HG02973 (cell line): ENCODE measurements at regions not wholly inside any gene's neighbourhood (a gene's known extent, or its start where the extent isn't known, plus 50 kb on each side); places are given as distances from the start of the nearest gene placed in this dataset.

ENCODE experiments used
- ATAC-seq: cut with Tn5 transposase; IDR thresholded peaks from one replicate; pipeline ENCODE4 v1.9.1; 2021; ENCODE audit warnings: moderate library complexity; ENCODE audit not compliant: unreplicated experiment

DNA sequence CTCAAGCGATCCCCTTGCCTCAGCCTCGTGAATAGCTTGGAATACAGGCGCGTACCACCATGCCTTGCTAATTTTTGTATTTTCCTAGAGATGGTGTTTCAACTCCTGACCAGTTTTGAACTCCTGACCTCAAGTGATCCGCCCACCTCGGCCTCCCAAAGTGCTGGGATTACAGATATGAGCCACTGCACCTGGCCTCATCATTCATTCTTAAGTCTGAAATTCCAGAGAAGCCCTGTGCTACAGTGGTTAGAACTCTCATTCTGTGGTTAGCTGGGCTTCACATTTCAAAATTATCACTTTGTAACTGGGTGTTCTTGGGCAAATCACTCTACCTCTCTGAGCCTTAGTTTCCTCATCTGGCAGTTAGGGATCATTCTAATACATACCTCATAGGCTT lies 86.1 kb upstream of the POU3F1 start:
- ATAC-seq, result no peak

DNA sequence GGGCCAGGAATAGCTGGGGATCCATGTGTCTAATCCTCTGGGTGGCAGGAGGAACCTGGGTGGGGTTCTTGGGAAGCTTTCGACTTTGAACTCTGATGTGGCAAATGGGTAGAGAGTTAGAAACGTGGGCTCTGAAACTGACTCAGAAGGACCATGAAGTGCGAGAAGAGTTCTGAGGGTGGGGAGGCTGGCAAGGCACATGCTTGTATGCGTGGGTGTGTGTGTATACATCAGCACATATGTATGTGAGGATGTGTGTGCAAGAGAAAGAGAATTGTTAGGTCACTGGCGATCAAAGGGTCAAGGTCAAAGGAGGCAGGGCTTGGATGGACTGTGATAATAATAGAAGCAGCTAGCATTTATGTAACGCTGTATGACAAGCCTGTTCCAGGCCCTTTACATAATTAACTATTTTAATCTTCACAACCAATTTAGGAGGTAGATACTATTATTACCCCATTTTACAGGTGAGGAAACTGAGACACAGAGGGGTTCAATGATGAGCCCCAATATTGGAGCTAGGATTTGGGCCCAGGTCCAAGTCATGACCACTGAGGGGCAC lies 84.5 kb upstream of the POU3F1 start:
- no peak for ATAC-seq

DNA sequence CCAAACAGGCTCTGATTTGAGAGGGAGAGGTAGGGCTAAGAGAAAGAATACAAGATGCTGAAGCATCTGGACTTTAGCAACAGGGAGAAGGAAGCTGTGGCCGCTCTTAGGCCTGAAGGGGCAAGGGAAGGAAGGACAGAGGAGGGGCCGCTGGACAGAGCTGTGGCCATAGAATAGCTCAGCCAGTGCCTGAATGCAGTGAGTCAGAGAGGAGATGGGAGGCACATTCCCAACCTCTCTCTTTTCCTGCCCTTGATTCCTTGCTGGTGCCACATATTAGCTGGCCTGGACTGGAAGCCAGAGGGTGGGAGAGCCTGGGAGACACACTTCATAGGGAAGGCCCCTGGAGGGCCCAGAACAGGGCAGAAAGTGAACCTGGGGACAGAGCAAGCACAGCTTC lies 83.4 kb upstream of the POU3F1 start:
- no peak for ATAC-seq

DNA sequence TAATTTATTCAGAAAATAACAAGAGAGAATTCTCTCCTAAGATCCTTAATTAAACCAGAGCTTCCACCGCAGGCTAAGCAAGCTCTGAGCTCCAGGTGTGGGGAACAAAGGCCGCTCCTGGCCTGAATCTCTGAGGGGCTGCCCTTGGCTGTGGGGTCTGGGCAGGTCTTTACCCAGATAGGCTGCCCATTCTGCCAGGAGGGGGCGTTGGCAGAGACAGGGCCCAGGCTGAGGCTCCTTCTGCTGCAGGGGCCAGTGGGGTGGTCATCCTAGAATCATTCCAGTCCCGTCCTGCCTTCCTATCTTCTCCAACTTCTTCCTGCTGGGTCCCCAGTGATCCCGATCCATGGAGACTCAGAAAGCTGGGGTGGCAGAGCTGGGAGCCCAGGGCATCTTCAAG lies 82.9 kb upstream of the POU3F1 start:
- no peak for ATAC-seq

DNA sequence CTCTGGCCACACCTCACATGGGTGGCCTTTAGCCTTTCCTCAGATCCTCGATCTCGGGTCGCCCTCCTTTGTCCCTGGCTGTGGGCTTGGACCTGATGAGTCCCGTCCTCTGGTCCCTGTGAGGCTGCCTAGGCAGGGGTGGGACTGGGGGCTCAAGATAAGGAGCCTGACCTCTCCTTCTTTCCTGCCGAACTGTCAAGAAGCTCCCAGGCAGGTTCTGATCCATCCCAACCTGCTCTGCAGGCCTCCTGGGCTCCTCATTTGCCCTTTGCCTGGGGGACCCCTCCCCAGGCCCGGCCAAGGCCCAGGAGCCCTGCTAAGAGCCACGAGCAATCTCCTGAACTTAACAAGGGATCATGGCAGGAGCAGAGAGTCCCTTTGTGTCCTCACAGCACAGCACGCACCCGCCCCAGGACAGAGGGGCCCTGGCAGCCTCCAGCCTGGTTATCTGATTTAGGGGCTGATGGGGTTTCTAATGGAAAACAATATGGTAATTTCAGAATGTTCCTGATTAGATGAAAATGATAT lies 82.4 kb upstream of the POU3F1 start:
- no peak for ATAC-seq

DNA sequence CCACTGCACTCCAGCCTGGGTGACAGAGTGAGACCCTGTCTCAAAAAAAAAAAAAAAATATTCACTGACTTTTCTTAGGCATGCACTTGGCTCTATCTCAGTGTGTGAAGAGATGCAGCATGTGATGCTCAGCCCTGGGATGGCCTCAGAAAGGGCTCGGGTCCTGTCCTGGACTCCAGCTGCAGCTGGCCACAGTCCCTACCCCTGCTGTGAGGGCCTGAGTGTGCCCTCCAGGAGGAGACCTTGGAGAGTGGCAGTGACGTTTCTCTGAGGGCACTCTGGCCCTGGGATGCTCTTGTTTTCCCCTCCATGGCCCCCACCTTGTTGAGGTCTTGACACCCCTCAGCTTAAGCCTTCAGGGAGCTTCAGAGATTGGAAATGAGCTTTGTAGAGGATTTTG lies 81.9 kb upstream of the POU3F1 start:
- no peak for ATAC-seq

DNA sequence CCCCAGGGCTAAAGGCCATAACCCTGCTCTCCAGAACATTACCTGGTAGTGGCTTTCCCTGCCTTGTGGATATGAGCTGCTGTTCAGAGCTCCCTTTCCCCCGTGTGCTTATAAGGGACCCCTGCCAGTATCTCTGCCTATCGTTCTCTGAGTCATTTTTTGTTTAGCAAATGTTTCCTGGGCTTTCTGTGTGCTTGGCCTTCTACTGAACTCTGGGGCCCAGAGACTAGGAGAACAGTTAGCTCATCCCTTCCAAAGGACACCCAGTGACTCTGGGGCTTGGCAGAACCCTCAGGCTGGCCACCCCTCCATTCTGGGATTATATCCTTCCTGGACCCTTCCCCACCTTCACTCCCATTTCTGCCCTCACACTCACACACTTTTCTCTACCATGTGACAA lies 80.8 kb upstream of the POU3F1 start:
- no peak for ATAC-seq

DNA sequence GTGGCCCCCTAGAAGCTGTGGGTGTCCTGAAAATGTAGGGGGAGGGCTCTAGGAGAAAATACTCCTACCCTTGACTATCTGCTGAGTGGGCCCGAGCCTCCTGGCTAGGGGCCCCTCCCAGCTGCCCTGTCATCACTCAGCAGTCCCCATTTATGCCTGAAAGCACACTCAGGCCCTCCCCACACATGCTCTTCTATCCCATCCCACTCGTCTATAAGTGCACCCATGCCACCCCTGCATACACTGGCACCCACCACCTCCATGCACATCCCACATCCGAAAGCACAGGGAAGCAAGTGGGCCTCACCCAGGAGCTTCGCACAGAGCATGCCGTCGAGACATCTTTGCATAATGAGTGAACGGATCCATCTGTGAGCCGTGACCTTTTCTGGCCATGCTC lies 80.4 kb upstream of the POU3F1 start:
- no peak for ATAC-seq

DNA sequence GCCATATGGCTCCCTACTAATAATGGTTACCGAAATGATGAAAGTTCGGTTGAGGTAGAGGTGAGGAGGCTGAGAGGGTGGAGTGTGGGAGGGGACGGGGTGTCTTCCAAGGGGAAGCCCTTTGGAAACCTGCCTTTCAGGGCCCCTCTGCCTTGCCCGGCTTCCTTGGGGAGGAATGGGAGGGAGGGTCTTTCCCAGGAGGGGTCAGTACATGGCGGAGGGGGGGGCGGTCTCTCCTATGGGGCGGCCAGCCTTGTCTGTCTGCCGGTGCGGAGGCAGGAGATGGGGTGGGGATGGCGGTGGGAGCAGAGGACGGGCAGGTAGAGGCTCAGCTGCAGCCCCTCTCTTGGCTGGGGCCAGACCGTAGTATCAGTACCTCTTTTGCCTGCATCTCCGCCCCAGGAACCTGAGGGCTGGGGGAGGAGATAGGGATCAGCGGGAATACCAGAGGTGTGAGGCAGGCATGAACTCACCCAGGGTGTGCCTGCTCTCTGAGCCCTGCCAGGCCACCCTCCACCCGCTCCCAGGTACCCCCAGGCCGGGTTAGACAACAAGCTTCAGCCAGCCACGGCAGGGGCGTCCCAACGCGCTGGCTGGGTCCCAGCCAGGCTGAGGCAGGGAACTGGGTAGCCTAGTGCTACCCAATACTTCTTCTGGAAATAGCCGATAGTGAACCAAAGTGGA lies 79.4 kb upstream of the POU3F1 start:
- ATAC-seq, result no peak

DNA sequence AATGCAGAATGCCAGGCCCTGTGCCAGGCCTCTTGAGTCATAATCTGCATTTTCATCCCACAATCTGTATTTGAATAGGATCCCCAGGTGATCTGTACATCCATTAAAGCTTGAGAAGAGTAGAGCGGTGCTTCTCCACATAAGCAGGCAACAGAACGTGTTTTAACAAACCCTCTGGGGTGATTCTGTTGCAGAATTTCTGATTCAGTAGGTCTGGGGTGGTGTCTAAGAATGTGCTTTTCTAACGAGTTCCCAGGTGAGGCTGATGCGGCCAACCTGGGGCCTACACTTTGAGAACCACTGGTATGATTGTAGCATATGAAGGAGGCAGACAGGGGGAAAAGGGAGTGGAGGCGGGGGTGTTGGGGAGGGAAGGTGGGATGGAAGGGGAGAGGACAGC lies 78.4 kb upstream of the POU3F1 start:
- ATAC-seq, result no peak

DNA sequence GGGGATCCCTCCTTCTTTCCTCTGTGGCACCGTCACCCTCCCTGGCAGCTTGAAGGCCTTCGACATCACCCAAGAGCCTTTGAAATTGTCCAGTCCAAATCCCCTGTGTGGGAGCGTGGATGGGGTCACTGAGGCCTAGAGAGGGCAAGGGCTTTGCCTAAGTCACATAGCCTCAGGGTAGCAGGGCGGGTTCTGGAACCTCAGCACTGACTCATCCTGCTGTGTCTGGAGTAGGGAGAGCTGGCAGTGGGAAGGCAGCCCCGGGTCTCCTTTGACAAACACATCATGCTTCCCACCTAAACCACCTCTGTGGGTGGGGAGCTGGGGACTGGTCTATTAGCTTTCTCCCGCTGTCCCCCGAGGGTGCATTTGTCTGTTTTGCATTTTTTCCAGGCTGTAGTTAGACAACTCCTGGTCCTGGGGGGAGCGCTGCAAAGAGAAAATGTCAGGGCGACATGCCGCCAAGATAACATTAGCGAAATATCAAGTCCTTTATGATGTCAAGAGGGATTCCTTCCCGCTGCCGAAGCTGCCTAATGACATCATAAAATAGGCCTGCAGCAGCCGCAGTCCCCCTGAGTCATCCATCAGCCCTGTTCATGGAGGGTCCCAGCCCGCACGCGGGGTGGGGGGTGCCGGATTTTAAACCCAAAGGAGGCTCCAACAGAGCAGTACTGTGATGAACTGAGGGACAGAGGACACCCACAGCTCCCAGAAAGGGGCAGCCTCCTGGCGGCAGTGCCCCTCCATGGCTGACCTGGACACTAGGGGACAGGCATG lies 77.0 kb upstream of the POU3F1 start:
- ATAC-seq, result no peak

DNA sequence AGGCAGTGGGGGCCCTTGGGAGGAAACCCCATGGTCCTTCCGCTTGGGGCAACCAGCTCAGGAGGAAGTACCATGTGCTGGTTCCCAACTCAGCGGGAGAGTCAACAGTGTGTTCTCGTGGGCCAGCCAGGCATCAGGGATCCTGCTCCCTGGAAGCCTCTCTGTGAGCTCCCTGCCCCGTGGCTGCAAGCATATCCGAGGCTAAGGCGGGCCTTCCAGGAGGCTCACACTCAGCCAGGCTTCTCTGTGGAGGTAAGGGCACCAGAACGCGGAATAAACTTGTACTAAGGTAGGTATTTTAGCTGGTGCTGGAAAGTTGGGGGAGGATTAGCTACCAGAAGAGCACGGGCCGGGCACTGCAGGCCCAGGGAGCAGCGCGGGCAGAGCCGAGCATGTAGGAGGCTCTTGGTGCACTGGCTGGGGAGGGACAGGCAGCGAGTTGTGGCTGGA lies 74.7 kb upstream of the POU3F1 start:
- no peak for ATAC-seq

DNA sequence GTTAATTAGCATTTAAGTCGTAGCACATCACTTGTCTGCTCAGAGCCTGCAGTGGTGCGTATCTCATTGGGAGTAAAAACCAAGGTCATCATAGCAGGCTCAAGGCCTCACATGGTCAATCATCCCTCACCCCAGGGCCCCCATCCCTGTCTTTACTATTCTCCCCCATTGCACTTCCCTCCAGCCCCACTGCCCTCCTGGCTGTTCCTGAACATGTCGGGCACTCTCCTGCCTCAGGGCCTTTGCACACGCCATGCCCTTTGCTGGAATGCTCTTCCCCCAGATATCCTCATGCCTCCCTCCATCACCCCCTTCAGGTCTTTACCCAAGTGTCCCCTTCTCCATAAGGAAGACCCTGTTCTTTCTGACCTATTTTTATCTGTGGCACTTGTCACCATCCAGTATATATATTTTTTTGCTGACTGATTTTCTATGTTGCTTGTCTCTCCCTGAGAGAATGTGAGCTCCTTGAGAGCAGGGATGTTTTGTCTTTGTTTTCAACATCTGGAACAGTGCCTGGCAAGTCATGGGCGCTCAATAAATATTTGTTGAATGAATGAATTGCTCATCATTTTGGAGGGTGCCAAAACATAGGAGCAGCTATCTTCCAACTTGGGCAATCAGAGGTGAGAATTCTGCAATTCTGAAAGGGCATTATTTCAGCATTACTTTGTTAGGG lies 74.1 kb upstream of the POU3F1 start:
- ATAC-seq, result no peak

DNA sequence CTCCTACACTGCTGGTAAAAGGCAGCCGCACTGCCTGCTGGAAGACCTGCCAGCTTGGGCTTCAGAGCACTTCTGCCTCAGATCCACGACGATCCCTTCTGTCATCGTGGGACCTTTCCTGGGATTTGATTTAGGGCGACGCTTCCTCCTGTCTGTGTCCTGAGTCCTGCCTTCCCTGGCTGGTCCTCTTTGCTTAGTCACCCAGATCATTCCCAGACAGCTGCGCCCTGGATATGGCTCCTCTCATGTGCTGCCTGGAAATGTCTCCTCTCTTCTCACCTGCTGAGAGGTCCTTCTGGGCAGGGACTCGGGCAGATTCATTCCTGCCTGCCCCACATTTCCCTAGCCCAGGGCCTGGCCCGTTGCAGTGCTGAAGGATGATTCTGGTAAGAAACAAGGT lies 72.4 kb upstream of the POU3F1 start:
- ATAC-seq, result no peak

DNA sequence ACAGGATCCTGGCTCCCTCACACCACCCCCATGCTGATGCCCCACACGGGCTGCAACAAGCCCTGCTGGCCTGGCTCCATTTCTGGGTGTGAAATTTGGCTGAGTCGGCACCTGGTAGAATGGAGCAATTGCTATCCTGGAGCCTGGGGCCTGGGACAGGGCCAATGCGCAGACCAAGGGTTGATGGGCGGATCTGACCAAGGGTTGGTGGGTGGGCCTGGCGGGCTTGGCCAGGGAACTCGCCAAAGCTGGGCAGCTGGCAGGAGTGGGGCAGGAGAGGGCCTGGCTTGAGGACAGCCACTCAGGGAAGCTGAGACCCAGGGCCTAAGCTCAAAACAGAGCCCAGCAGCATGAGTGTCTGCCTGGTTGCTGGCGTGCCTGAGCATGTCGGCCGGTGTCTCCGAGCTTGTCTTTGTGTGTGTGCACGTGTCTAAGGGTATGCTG lies 70.9 kb upstream of the POU3F1 start:
- ATAC-seq, result no peak

DNA sequence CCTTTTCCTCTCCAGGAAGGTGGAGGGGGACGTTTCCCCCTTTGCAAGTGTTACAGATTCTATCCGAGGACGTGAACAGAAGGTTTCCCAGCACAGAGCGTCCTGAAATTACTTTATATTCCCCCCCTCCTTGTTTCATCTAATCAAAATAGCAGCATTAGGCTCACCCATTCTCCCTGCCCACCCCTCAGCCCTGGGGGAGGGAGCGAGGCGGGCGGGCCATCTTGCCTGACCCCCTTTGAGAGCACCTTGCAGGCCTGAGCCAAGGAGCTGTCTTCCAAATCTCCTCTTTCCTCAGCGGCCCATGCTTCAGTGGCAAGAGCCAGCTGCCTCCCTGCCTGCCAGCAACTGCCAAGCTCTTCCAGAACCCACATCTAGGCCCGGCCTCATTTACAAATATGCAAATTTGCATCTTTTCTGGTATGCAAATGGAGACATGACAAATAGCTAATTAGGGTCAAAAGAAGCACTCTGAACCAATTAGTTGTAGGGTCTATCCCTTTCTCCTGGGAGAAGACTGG lies 69.1 kb upstream of the POU3F1 start:
- ATAC-seq, result no peak

DNA sequence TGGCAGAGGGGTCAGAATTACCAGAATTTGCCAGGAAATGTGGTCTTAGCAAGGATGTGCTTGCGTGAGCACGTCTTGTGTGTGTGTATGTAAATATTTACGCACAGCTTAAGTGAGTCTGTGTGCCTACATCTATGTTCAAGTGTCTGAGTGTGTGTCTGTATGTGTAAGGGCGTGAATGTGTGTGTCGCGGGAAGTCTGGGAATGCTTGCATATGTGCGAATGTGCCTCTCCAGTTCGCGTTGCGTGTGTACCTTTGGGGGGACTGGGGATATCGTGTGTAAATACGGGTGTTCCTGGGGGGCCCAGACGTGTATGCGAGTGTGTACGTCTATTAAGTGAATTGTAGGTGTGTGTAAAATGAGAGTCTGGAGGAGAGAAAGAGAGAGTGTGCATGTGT lies 68.6 kb upstream of the POU3F1 start:
- ATAC-seq, result no peak

DNA sequence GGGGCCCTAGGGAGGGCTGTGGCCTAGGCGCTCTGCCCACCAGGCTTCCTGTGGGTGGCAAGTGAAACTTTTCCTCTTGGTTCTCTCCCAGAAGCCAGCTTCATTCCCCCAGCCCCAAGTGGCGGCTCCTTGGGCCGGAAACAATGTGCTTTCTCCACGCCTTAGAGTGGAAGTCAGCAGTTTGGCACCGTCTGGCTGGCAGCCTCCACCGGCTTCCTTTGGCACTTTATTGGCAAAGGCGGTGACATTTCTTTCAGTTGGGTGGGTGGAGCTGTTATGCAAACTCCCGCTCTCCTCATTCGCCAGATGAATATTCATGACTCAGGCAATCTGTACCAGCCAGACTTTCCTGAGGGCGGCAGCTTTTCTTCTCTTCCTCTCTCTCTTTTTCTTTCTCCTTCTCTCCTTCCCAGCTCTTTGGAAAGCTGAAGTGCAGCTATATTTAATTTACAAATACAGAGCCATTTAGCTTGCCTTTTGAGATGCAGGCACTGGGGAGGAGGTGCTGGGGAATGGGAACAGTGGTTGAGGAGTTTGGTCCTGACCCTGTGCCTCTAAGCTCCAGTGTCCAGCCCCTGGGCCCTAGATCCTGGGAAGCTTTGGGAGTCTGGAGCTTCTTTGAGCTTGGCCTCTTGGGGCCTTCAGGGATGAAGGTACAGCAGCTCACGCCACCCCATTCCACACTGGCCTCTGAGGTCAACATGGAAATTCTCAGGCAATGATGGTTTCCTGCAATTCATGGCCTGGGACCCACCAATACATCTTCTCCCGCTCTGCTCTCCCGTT lies 67.8 kb upstream of the POU3F1 start:
- no peak for ATAC-seq

DNA sequence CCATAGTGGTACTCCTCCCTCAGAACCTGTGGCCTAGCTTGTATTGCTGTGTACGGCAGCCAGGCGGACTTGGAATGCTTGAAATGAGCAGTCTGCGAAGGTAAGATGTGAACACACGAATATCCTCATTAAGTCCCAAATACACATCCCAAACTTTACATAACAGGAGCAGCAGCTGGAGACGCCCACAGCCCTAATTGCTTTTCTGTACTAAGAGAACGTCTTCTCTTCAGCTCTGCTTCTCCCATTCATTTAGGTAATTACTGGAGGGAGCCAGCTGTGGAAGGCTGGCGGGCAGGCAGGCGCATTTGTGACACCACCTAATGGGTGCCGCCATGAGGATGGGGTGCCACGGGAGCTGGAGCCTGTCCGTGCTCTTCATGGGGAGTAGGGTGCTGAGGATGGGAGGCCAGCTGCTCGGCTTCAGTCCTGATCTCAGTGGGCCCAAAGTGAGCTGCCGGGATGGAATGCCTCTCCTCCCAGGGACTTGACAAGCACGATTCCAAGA lies 66.6 kb upstream of the POU3F1 start:
- ATAC-seq, result no peak

DNA sequence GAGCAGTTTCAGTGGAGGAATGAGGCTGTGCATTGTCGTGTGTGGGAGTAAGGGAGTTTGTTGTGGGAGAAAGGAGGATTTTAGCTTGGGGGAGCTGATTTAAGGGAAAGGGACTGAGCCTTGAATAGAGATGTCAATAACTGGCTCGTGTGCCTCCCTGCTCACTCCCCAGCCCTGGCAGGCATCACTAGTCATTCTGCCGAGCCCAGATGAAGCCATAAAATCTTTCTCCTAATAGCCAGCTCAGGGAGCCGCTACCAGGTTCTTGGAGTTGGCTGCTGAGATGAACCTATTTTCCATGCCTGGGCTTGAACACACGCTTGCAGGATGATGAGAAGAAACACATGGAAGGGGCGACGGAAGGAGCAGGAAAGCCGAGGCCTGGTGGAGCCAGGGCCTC lies 65.0 kb upstream of the POU3F1 start:
- ATAC-seq, result no peak
